HL-60 (cell line): ENCODE measurements at regions not wholly inside any gene's neighbourhood (a gene's known extent, or its start where the extent isn't known, plus 50 kb on each side); places are given as distances from the start of the nearest gene placed in this dataset.

Experiments
- DNase-seq, 2 experiments: peaks; one replicate each; pipeline ENCODE4 v3.0.0-alpha.2; 2010 to 2020; ENCODE audit warnings: low read depth in 1 of 2, low spot score in 1 of 2
- H3K27ac ChIP-seq: fragments of 250-450 bp; sonication (Bioruptor Pico); replicated peaks from 2 replicates; pipeline ENCODE4 v1.5.1; 2020; ENCODE audit warnings: mild to moderate bottlenecking, moderate library complexity
- H3K27me3 ChIP-seq: fragments of 250-450 bp; sonication (Bioruptor Pico); 2 replicates; pipeline ENCODE4 v1.5.1; 2021; ENCODE audit warnings: mild to moderate bottlenecking, moderate library complexity; ENCODE audit not compliant: insufficient read depth, poor library complexity, severe bottlenecking
- H3K4me3 ChIP-seq: replicated peaks from 2 replicates; pipeline ENCODE4 v1.5.1; 2011; ENCODE audit warnings: mild to moderate bottlenecking, control low read depth, low read length; ENCODE audit not compliant: insufficient read depth
- CTCF ChIP-seq: IDR thresholded peaks from one replicate; pipeline ENCODE4 v1.5.1; 2011; ENCODE audit warnings: low read length, control low read depth, inconsistent platforms; ENCODE audit not compliant: insufficient read depth
- GABPA ChIP-seq: IDR thresholded peaks from 2 replicates; pipeline ENCODE4 v1.6.1; 2012; ENCODE audit warnings: low read depth
- POLR2AphosphoS5 ChIP-seq: IDR thresholded peaks from 2 replicates; pipeline ENCODE4 v1.6.1; 2012; ENCODE audit warnings: low read depth
- SPI1 ChIP-seq: IDR thresholded peaks from 2 replicates; pipeline ENCODE4 v1.6.1; 2012; ENCODE audit warnings: low read depth, mild to moderate bottlenecking, borderline replicate concordance
- TF ChIP-seq, protein P1 (sequence below): IDR thresholded peaks from 2 replicates; pipeline ENCODE4 v1.6.1; 2012; ENCODE audit warnings: low read depth; ENCODE audit not compliant: insufficient replicate concordance

DNA sequence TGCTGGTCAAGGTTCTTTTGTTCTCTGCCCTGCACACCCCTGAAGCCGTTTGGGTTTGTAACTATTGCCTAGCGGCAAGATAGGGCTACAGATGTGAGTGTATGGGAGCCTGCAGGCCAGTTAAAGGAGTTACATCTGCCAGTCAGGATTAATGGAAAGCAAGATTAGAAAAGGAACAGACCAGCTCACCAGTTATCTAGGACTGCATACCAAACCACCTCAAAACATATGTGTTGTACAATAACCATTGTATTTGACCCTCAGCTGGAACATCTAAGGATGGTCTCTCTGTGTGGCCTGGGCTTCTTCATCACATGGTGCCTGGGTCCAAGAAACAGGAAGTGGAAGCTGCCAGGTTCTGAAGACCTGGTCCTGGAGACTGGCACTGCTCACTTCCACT, 52.5 kb upstream of the FBXO28 start:
- H3K27ac ChIP-seq, result no peak overlapping the region
- TF ChIP-seq POLR2AphosphoS5 (no peak), GABPA (no peak), SPI1 (peak; percentile 74), CTCF (no peak)
- DNase-seq, result no peak
- H3K4me3 ChIP-seq, result no peak overlapping the region
- no peaks in the 10 kb centered on the region for H3K27me3 ChIP-seq

DNA sequence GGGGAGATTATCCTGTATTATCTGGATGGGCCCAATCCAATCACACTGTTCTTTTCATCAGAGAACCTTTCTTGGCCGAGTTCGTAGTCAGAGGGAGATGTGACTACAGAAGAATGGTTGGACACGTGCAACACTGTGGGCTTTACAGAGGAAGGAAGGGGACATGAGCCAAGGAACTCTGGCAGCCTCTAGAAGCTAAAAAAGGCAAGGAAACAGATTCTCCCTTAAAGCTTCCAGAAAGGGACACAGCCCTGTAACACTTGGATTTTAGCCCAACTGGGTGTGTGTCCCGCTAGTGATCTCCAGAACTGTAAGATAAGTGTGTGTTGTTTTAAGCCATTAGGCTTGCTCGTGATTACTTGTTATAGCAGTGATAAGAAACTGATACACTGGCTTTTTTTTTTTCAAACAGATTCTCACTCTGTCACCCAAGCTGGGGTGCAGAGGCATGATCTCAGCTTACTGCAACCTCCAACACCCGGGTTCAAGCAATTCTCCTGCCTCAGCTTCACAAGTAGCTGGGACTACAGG, 53.9 kb upstream of the FBXO28 start:
- Histone ChIP-seq H3K4me3 (no peak overlapping the region), H3K27me3 (no peaks in the 10 kb centered on the region), H3K27ac (no peak overlapping the region)
- DNase-seq, result no peak
- TF ChIP-seq SPI1 (no peak), GABPA (no peak), CTCF (no peak), POLR2AphosphoS5 (no peak)
- TF ChIP-seq, protein P1, sequence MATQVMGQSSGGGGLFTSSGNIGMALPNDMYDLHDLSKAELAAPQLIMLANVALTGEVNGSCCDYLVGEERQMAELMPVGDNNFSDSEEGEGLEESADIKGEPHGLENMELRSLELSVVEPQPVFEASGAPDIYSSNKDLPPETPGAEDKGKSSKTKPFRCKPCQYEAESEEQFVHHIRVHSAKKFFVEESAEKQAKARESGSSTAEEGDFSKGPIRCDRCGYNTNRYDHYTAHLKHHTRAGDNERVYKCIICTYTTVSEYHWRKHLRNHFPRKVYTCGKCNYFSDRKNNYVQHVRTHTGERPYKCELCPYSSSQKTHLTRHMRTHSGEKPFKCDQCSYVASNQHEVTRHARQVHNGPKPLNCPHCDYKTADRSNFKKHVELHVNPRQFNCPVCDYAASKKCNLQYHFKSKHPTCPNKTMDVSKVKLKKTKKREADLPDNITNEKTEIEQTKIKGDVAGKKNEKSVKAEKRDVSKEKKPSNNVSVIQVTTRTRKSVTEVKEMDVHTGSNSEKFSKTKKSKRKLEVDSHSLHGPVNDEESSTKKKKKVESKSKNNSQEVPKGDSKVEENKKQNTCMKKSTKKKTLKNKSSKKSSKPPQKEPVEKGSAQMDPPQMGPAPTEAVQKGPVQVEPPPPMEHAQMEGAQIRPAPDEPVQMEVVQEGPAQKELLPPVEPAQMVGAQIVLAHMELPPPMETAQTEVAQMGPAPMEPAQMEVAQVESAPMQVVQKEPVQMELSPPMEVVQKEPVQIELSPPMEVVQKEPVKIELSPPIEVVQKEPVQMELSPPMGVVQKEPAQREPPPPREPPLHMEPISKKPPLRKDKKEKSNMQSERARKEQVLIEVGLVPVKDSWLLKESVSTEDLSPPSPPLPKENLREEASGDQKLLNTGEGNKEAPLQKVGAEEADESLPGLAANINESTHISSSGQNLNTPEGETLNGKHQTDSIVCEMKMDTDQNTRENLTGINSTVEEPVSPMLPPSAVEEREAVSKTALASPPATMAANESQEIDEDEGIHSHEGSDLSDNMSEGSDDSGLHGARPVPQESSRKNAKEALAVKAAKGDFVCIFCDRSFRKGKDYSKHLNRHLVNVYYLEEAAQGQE, result no peak

DNA sequence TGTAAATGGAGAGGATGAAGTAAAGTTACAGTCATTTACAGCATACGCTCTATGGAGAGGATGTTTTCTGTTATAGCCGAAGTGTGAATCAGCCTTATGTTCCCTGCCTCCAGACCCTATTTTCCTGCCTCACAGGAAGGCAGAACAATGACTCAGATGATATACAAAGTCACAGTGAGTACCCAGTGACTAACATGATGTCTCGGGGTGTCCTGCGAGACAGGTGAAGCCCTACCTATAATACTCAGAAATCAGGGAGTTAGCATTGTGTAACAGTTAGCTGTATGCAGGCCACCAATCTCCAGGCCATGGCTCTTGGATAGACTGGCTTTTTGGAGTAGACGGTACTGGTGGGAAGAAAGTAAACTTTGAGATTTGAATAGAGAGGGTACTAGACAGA, 55.6 kb upstream of the FBXO28 start:
- H3K27me3 ChIP-seq, result no peaks in the 10 kb centered on the region
- TF ChIP-seq POLR2AphosphoS5 (no peak), GABPA (no peak), CTCF (no peak), SPI1 (no peak)
- TF ChIP-seq, protein P1, result no peak
- no peak overlapping the region for H3K4me3 ChIP-seq
- DNase-seq, result no peak
- no peak overlapping the region for H3K27ac ChIP-seq
